ENCODE measurements at regions not wholly inside any gene's neighbourhood (a gene's known extent, or its start where the extent isn't known, plus 50 kb on each side); places are given as distances from the start of the nearest gene placed in this dataset.
"Not testable (repeated sequence)": the region's sequence is repeated elsewhere in the genome, so short reads cannot be mapped to it uniquely, and the experiment has no call there.

GRCh38 chr2:180694445-180695421, 285.7 kb upstream of the UBE2E3 start:
- DNase-seq: no peak

GRCh38 chr2:180692322-180692721, 288.1 kb upstream of the UBE2E3 start:
- no peak for DNase-seq

- not testable (repeated sequence) for DNase-seq
Measured at GRCh38 chr2:180691855-180692223, 288.6 kb upstream of the UBE2E3 start.

- not testable (repeated sequence) for DNase-seq
Measured at GRCh38 chr2:180691186-180691854, 289.1 kb upstream of the UBE2E3 start.

- no peak for DNase-seq
Measured at GRCh38 chr2:180690611-180691010, 289.8 kb upstream of the UBE2E3 start.

GRCh38 chr2:180682871-180683270, 297.5 kb upstream of the UBE2E3 start:
- DNase-seq: no peak

GRCh38 chr2:180679693-180680092, 300.7 kb upstream of the UBE2E3 start:
- no peak for DNase-seq

- no peak for DNase-seq
Measured at GRCh38 chr2:180678625-180678972, 301.8 kb upstream of the UBE2E3 start.

GRCh38 chr2:180677930-180678624, 302.3 kb upstream of the UBE2E3 start:
- DNase-seq: no peak

- no peak for DNase-seq
Measured at GRCh38 chr2:180677200-180677599, 303.2 kb upstream of the UBE2E3 start.

GRCh38 chr2:180676520-180677025, 303.8 kb upstream of the UBE2E3 start:
- DNase-seq: peak; percentile 12

- DNase-seq: no peak
Measured at GRCh38 chr2:180675170-180675569, 305.2 kb upstream of the UBE2E3 start.

- DNase-seq: no peak
Measured at GRCh38 chr2:180672377-180672776, 308.0 kb upstream of the UBE2E3 start.

- no peak for DNase-seq
Measured at GRCh38 chr2:180670302-180671003, 310.0 kb upstream of the UBE2E3 start.

GRCh38 chr2:180669016-180669415, 311.4 kb upstream of the UBE2E3 start:
- no peak for DNase-seq

GRCh38 chr2:180664507-180664906, 315.9 kb upstream of the UBE2E3 start:
- no peak for DNase-seq

- peak; percentile 14 for DNase-seq
Measured at GRCh38 chr2:180662941-180663471, 317.4 kb upstream of the UBE2E3 start.

GRCh38 chr2:180662521-180662920, 317.9 kb upstream of the UBE2E3 start:
- no peak for DNase-seq

- DNase-seq: no peak
Measured at GRCh38 chr2:180661686-180662030, 318.7 kb upstream of the UBE2E3 start.

GRCh38 chr2:180660881-180661685, 319.3 kb upstream of the UBE2E3 start:
- no peak for DNase-seq

GRCh38 chr2:180660207-180660606, 320.2 kb upstream of the UBE2E3 start:
- no peak for DNase-seq

GRCh38 chr2:180657054-180657453, 323.4 kb upstream of the UBE2E3 start:
- no peak for DNase-seq

Measured in DMS79 treated with DMSO at 0.1 percent for 48 hours (cell line).